OCI-LY7 (cell line): ENCODE measurements at regions not wholly inside any gene's neighbourhood (a gene's known extent, or its start where the extent isn't known, plus 50 kb on each side); places are given as distances from the start of the nearest gene placed in this dataset.

Source experiments
- BruUV-seq: library from RNA; stranded (reverse); fragments of 400-500 nt; replicated peaks from 2 replicates; lab custom pipeline; 2021; lab: Mats Ljungman, UMichigan
- CTCF ChIA-PET: fragments of 300-600 bp; sonication (Branson Sonifier 250); formaldehyde crosslinking; loops from one replicate; lab custom pipeline; 2022; ENCODE audit warnings: antibody characterized with exemption; ENCODE audit not compliant: unreplicated experiment; lab: Charles Lee
- POLR2A ChIA-PET: fragments of 300-600 bp; sonication (Branson Sonifier 250); formaldehyde crosslinking; loops from one replicate; lab custom pipeline; 2022; ENCODE audit warnings: antibody characterized with exemption; lab: Charles Lee
- DNase-seq: peaks from one replicate; pipeline ENCODE4 v3.0.0-alpha.2; 2015; ENCODE audit warnings: low spot score
- H2AFZ ChIP-seq: fragments of 200-600 bp; sonication (generic), shearing (Covaris generic); 2 replicates; pipeline ENCODE4 v1.6.1; 2014; ENCODE audit warnings: mild to moderate bottlenecking, antibody characterized with exemption, low read length, moderate library complexity
- H3K27ac ChIP-seq: fragments of 200-600 bp; sonication (generic); 2 replicates; pipeline ENCODE4 v1.5.1; 2014; ENCODE audit warnings: mixed run types, low read depth, mild to moderate bottlenecking, moderate library complexity, low read length, inconsistent platforms; ENCODE audit not compliant: poor library complexity, severe bottlenecking
- H3K36me3 ChIP-seq: fragments of 200-600 bp; sonication (generic); 2 replicates; pipeline ENCODE4 v1.6.1; 2014; ENCODE audit warnings: mild to moderate bottlenecking, antibody characterized with exemption, low read length, moderate library complexity, mixed read lengths; ENCODE audit not compliant: insufficient read depth
- H3K4me1 ChIP-seq: fragments of 200-600 bp; sonication (generic); 2 replicates; pipeline ENCODE4 v1.5.1; 2014; ENCODE audit warnings: mild to moderate bottlenecking, low read length; ENCODE audit not compliant: insufficient read depth, poor library complexity, severe bottlenecking
- H3K4me2 ChIP-seq: fragments of 200-600 bp; sonication (generic); 2 replicates; pipeline ENCODE4 v1.6.1; 2014; ENCODE audit warnings: mild to moderate bottlenecking, low read length
- H3K4me3 ChIP-seq: fragments of 200-600 bp; sonication (generic); 2 replicates; pipeline ENCODE4 v1.5.1; 2014; ENCODE audit warnings: mild to moderate bottlenecking, low read depth, low read length; ENCODE audit not compliant: poor library complexity, severe bottlenecking
- H3K79me2 ChIP-seq: fragments of 200-600 bp; sonication (generic); 2 replicates; pipeline ENCODE4 v1.6.1; 2016; ENCODE audit warnings: low read depth, mild to moderate bottlenecking, low read length, moderate library complexity, mixed read lengths; ENCODE audit not compliant: insufficient read depth
- H3K9me2 ChIP-seq: fragments of 200-600 bp; sonication (generic); 2 replicates; pipeline ENCODE4 v1.6.1; 2016; ENCODE audit warnings: mild to moderate bottlenecking, low read length, mixed read lengths; ENCODE audit not compliant: insufficient read depth
- H3K9me3 ChIP-seq: fragments of 200-600 bp; sonication (generic); 2 replicates; pipeline ENCODE4 v1.6.1; 2014; ENCODE audit warnings: mild to moderate bottlenecking, mixed run types, low read length, mixed read lengths
- H4K20me1 ChIP-seq: fragments of 200-600 bp; sonication (generic); 2 replicates; pipeline ENCODE4 v1.6.1; 2014; ENCODE audit warnings: mild to moderate bottlenecking, antibody characterized with exemption, low read length, moderate library complexity, mixed read lengths; ENCODE audit not compliant: insufficient read depth
- CTCF ChIP-seq: fragments of 200-600 bp; sonication (generic); conservative IDR thresholded peaks from 2 replicates; pipeline ENCODE4 v1.5.1; 2014; ENCODE audit warnings: mild to moderate bottlenecking, antibody characterized with exemption, low read length, moderate library complexity, mixed read lengths
- EZH2phosphoT487 ChIP-seq: fragments of 200-600 bp; sonication (generic); IDR thresholded peaks from 2 replicates; pipeline ENCODE4 v1.6.1; 2018; ENCODE audit warnings: low read depth, borderline replicate concordance, mild to moderate bottlenecking, mixed run types, antibody characterized with exemption, low read length, moderate library complexity, mixed read lengths
- intact Hi-C: fragments of 100-400 bp; cut with micrococcal nuclease; formaldehyde crosslinking; loops from one replicate; pipeline ENCODE4 v1.10.0; 2022; ENCODE audit not compliant: unreplicated experiment

DNA sequence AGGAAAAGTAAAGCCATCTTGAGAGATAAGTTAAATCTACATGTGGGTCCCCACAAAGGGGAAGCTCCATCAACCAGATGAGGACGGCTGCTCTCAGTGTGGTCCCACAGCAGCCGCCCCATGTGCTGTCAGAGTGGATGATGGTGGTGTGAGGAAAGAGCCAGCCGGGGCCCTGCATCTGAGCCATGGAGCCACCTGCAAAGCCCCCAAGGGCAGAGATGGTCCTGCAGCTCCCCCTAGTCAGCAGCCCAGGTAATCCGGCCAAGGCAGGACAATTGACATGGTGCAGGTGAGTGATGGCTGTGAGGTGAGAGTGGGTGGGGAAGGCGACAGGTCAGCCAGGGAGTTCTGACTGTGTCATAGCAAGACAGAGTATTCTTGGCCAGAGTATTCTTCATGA lies 458.8 kb downstream of the ICE1 start:
- Histone ChIP-seq H3K9me3 (no peaks in the 10 kb centered on the region), H4K20me1 (no peaks in the 10 kb centered on the region), H3K79me2 (no peaks in the 10 kb centered on the region), H3K4me1 (no peaks in the 10 kb centered on the region), H3K27ac (no peak overlapping the region), H3K36me3 (no peaks in the 10 kb centered on the region), H3K4me3 (no peak overlapping the region), H3K9me2 (no peaks in the 10 kb centered on the region), H3K4me2 (no peak overlapping the region), H2AFZ (no peak overlapping the region)
- POLR2A ChIA-PET: no interaction called here
- DNase-seq: peak; percentile 29
- TF ChIP-seq CTCF (peak; percentile 65), EZH2phosphoT487 (no peak)
- CTCF ChIA-PET: no interaction called here
- no TSS peak for BruUV-seq
- intact Hi-C loops: loop anchor here (1.0 kb wide), 2 partner anchors 384 to 389 kb away; no protein-coding TSS in a partner anchor

DNA sequence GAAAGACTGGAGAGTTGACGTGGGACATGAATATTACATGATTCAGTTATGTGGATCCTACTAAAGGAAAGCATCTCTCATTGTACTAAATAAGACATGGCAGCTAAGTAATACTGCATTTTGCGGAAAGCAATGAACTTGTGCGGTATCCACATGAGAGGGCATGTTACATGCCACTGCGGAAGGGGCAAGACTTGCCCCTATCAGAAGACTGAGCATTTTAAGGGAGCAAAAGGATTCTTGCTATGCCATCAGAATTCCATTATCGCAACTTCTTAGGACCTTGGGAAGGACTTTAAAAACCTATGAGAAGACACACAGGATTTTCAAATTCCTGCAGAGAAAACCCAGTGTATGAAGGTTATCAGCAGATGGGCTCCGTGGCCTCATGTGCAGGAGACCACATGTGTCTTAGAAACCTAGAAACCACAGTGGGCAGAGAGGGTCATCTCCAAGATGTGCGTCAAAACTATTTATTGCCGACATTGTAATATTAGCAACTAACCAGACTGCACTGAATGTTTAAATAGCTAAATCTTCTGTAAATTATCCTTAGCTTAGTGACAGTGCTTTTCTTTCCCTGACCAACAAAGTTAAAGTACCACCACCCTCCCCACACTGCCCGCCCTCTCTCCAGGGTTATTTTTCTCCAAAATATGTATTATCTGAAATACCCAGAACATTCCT lies 457.7 kb downstream of the ICE1 start:
- no peak overlapping the region for H2AFZ ChIP-seq
- ChIA-PET POLR2A (interaction anchor here (1.4 kb wide), 1 partner anchor 383 kb away, joined by 3 read pairs; no protein-coding TSS in a partner anchor), CTCF (no interaction called here)
- H3K36me3 ChIP-seq: no peaks in the 10 kb centered on the region
- no peaks in the 10 kb centered on the region; the same call in 1 of the 2 replicates for H4K20me1 ChIP-seq
- intact Hi-C loops: no loop called here
- TF ChIP-seq EZH2phosphoT487: no peak
- no peak for TF ChIP-seq CTCF
- no peak for DNase-seq
- no peaks in the 10 kb centered on the region for H3K4me1 ChIP-seq
- H3K9me2 ChIP-seq: 0 out of 2 replicates have a peak, but pooled peaks cover 1% of the 10 kb centered on the region
- no peak overlapping the region for H3K27ac ChIP-seq
- no peak overlapping the region for H3K4me2 ChIP-seq
- H3K4me3 ChIP-seq: no peak overlapping the region
- no peaks in the 10 kb centered on the region for H3K9me3 ChIP-seq
- no TSS peak for BruUV-seq
- no peaks in the 10 kb centered on the region for H3K79me2 ChIP-seq

DNA sequence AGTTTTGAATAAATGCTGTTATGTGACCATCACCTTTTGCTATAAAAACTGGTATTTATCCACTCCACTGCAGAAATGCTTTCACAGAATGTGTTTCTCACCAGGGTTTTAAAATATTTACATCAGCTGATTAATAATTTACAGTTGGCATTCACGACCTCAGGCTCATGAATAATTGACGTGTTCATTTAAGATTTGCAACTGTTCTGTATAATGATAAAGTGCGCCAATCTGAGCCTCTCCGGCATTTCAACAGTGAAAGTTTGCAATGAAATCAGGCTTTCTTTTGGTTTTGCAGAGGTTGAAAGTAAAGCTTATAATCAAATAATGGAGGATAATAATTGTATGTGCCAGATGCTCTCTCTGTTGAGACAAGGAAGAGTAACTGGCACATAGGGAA lies 434.9 kb downstream of the ICE1 start:
- ChIA-PET CTCF (no interaction called here), POLR2A (interaction anchor here (0.6 kb wide), 1 partner anchor 8 kb away, joined by 3 read pairs; no protein-coding TSS in a partner anchor)
- H3K4me1 ChIP-seq: no peaks in the 10 kb centered on the region
- no peak for TF ChIP-seq EZH2phosphoT487
- no peak for TF ChIP-seq CTCF
- no peak for DNase-seq
- H3K79me2 ChIP-seq: no peaks in the 10 kb centered on the region
- H3K9me2 ChIP-seq: no peaks in the 10 kb centered on the region
- no peaks in the 10 kb centered on the region for H4K20me1 ChIP-seq
- no peak overlapping the region for H3K27ac ChIP-seq
- BruUV-seq: no TSS peak
- no peaks in the 10 kb centered on the region for H3K9me3 ChIP-seq
- intact Hi-C loops: no loop called here
- no peak overlapping the region for H2AFZ ChIP-seq
- no peak overlapping the region for H3K4me2 ChIP-seq
- no peak overlapping the region for H3K4me3 ChIP-seq
- H3K36me3 ChIP-seq: no peaks in the 10 kb centered on the region
